Neutrophil (primary cell): ENCODE measurements at regions not wholly inside any gene's neighbourhood (a gene's known extent, or its start where the extent isn't known, plus 50 kb on each side); places are given as distances from the start of the nearest gene placed in this dataset.

Experiments
- H3K27ac ChIP-seq: fragments of 200-600 bp; sonication (generic); 2 replicates; pipeline ENCODE4 v1.5.1; 2016; ENCODE audit warnings: mild to moderate bottlenecking, moderate library complexity
- H3K27me3 ChIP-seq: fragments of 200-600 bp; sonication (generic); 2 replicates; pipeline ENCODE4 v1.6.0; 2016; ENCODE audit warnings: mild to moderate bottlenecking
- H3K36me3 ChIP-seq: fragments of 200-600 bp; sonication (generic); 2 replicates; pipeline ENCODE4 v1.5.1; 2017
- H3K4me1 ChIP-seq, 2 experiments: fragments of 200-600 bp in 1 of 2; sonication (generic) in 1 of 2; 1 replicate in 1 of 2; 2 replicates in 1 of 2; pipeline versions ENCODE4 v1.5.1 to v1.6.1; 2013 to 2016; ENCODE audit warnings: low read depth in 1 of 2, low read length in 1 of 2, mild to moderate bottlenecking in 1 of 2, moderate library complexity in 1 of 2; ENCODE audit not compliant: control insufficient read depth in 1 of 2, insufficient read depth in 1 of 2
- H3K4me3 ChIP-seq, 2 experiments: fragments of 200-600 bp in 1 of 2; sonication (generic) in 1 of 2; 1 replicate in 1 of 2; 2 replicates in 1 of 2; pipeline ENCODE4 v1.5.1; 2013 to 2016; ENCODE audit warnings: low read depth in 1 of 2, low read length in 1 of 2, mild to moderate bottlenecking in 1 of 2, moderate library complexity in 1 of 2
- H3K9me3 ChIP-seq: fragments of 200-600 bp; sonication (generic); 2 replicates; pipeline ENCODE4 v1.5.1; 2016
- CTCF ChIP-seq: fragments of 200-600 bp; sonication (generic); IDR thresholded peaks from 2 replicates; pipeline ENCODE4 v1.5.1; 2016; ENCODE audit warnings: antibody characterized with exemption

GRCh38 chrX:27057883-27058282 is 405.3 kb downstream of the PPP4R3C start:
- Histone ChIP-seq H3K36me3 (no peaks in the 10 kb centered on the region), H3K27ac (no peak overlapping the region), H3K9me3 (no peaks in the 10 kb centered on the region), H3K4me3 (no peak overlapping the region), H3K27me3 (no peaks in the 10 kb centered on the region), H3K4me1 (no peaks in the 10 kb centered on the region)
- no peak for TF ChIP-seq CTCF

GRCh38 chrX:27039332-27039731 is 423.8 kb downstream of the PPP4R3C start:
- no peaks in the 10 kb centered on the region for H3K27me3 ChIP-seq
- H3K9me3 ChIP-seq = no peaks in the 10 kb centered on the region
- no peaks in the 10 kb centered on the region for H3K4me1 ChIP-seq
- no peaks in the 10 kb centered on the region for H3K36me3 ChIP-seq
- H3K27ac ChIP-seq = no peak overlapping the region
- no peak for TF ChIP-seq CTCF
- no peak overlapping the region for H3K4me3 ChIP-seq

- no peaks in the 10 kb centered on the region for H3K4me1 ChIP-seq
- no peaks in the 10 kb centered on the region for H3K9me3 ChIP-seq
- no peak overlapping the region for H3K27ac ChIP-seq
- no peak overlapping the region for H3K4me3 ChIP-seq
- no peaks in the 10 kb centered on the region for H3K36me3 ChIP-seq
- TF ChIP-seq CTCF = no peak
- no peaks in the 10 kb centered on the region for H3K27me3 ChIP-seq
These were observed 454.7 kb downstream of the PPP4R3C start for GRCh38 chrX:27008486-27008885.

GRCh38 chrX:26999634-27000033 is 463.5 kb downstream of the PPP4R3C start:
- no peak for TF ChIP-seq CTCF
- Histone ChIP-seq H3K9me3 (no peaks in the 10 kb centered on the region), H3K36me3 (no peaks in the 10 kb centered on the region), H3K27me3 (no peaks in the 10 kb centered on the region), H3K4me1 (no peaks in the 10 kb centered on the region), H3K27ac (no peak overlapping the region), H3K4me3 (no peak overlapping the region)

GRCh38 chrX:26958261-26958660 is 504.9 kb downstream of the PPP4R3C start:
- H3K36me3 ChIP-seq = no peaks in the 10 kb centered on the region
- no peaks in the 10 kb centered on the region for H3K4me1 ChIP-seq
- no peaks in the 10 kb centered on the region for H3K27me3 ChIP-seq

More at GRCh38 chrX:26958261-26958660, 504.9 kb downstream of the PPP4R3C start:
- H3K4me3 ChIP-seq = no peak overlapping the region
- TF ChIP-seq CTCF = no peak
- no peak overlapping the region for H3K27ac ChIP-seq
- H3K9me3 ChIP-seq = no peaks in the 10 kb centered on the region
